ACC112 (cell line): ENCODE measurements at regions not wholly inside any gene's neighbourhood (a gene's known extent, or its start where the extent isn't known, plus 50 kb on each side); places are given as distances from the start of the nearest gene placed in this dataset.

Experiments
- H2AFZ ChIP-seq: fragments of 200-600 bp; sonication (generic); one replicate; pipeline ENCODE4 v1.6.0; 2017; ENCODE audit warnings: antibody characterized with exemption, low read length; ENCODE audit not compliant: unreplicated experiment
- H3K27ac ChIP-seq: fragments of 200-600 bp; sonication (generic); 2 replicates; pipeline ENCODE4 v1.5.1; 2014; ENCODE audit warnings: low read depth, mild to moderate bottlenecking, antibody characterized with exemption, low read length, moderate library complexity
- H3K27me3 ChIP-seq: fragments of 200-600 bp; sonication (generic); 2 replicates; pipeline ENCODE4 v1.6.1; 2014; ENCODE audit warnings: mild to moderate bottlenecking, antibody characterized with exemption, low read length, moderate library complexity, mixed read lengths; ENCODE audit not compliant: insufficient read depth
- H3K36me3 ChIP-seq: fragments of 200-600 bp; sonication (generic); 2 replicates; pipeline ENCODE4 v1.6.1; 2016; ENCODE audit warnings: mild to moderate bottlenecking, antibody characterized with exemption, low read length, moderate library complexity, mixed read lengths; ENCODE audit not compliant: insufficient read depth
- H3K4me1 ChIP-seq: fragments of 200-600 bp; sonication (generic); one replicate; pipeline ENCODE4 v1.6.1; 2016; ENCODE audit warnings: low read length, mixed read lengths; ENCODE audit not compliant: insufficient read depth, unreplicated experiment, control insufficient read depth
- H3K4me3 ChIP-seq: fragments of 200-600 bp; sonication (generic); 2 replicates; pipeline ENCODE4 v1.5.1; 2014; ENCODE audit warnings: mild to moderate bottlenecking, low read depth, low read length
- H3K79me2 ChIP-seq: fragments of 200-600 bp; sonication (generic); one replicate; pipeline ENCODE4 v1.6.0; 2016; ENCODE audit warnings: low read length; ENCODE audit not compliant: control insufficient read depth, unreplicated experiment, insufficient read depth

DNA sequence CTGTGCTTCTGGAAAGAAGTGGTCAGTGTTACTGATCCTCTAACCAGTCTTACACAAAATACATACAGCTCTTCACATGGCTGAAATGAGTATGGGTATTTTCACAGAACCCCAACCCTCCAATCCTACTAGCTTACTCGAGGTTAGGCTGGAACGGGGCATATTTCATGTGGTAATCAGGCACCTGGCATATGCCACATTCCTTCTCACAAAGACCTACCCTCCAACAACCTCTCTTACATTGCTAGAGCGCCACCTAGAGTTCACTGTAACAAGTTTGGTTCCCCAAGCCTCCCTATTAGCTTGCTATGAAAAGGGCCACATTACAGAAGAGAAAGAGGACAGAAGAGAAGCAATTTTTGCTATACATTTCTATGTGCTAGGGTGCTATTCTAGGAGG is 597.3 kb downstream of the PRELID2 start:
- H2AFZ ChIP-seq: no peak overlapping the region
- H3K27me3 ChIP-seq: no peaks in the 10 kb centered on the region
- no peaks in the 10 kb centered on the region for H3K36me3 ChIP-seq
- H3K27ac ChIP-seq: no peak overlapping the region
- no peak overlapping the region for H3K4me3 ChIP-seq
- H3K4me1 ChIP-seq: peaks cover 4% of the 10 kb centered on the region
- H3K79me2 ChIP-seq: no peaks in the 10 kb centered on the region

DNA sequence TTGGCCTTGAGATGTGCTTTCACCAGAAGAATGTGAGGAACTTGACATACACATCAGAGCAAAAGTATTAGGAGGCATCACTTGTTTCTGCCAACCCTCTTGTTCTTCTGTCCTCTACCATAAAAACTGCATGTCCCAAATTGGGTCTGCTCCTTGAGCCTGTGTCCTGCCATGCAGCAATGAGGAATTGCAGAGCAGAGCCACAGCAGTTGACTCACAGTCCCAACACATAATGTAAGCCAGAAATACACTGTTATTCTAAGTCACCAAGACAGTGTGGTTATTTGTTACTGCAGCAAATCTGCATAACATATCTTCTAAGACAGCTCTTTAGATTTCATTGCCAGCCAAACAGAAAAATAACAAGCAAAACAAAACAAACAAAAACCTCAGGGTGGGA is 598.2 kb downstream of the PRELID2 start:
- Histone ChIP-seq H2AFZ (no peak overlapping the region), H3K79me2 (no peaks in the 10 kb centered on the region), H3K27me3 (no peaks in the 10 kb centered on the region), H3K36me3 (no peaks in the 10 kb centered on the region), H3K4me1 (no peaks in the 10 kb centered on the region), H3K4me3 (no peak overlapping the region), H3K27ac (no peak overlapping the region)

DNA sequence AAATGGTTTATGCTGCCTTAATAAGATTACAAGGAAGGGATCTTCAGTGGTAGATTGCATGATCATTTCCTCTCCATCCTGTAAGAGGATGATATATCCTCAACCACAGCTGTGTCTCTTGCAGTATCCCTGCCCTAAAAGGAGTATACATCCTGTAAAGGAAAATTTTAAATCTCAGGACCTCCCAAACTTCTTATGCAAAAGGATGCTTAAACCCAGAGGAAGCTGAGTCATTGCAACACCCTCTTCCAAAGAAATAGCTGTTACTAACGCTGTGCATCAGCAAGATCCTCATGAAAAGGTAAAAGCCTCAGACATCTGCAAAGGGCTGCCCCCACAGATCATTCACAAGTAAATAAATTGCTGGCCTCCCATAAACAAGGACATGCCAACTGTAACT is 599.0 kb downstream of the PRELID2 start:
- H3K27me3 ChIP-seq: no peaks in the 10 kb centered on the region
- no peaks in the 10 kb centered on the region for H3K4me1 ChIP-seq
- no peaks in the 10 kb centered on the region for H3K79me2 ChIP-seq
- no peak overlapping the region for H2AFZ ChIP-seq
- H3K27ac ChIP-seq: no peak overlapping the region
- H3K4me3 ChIP-seq: no peak overlapping the region
- no peaks in the 10 kb centered on the region for H3K36me3 ChIP-seq

DNA sequence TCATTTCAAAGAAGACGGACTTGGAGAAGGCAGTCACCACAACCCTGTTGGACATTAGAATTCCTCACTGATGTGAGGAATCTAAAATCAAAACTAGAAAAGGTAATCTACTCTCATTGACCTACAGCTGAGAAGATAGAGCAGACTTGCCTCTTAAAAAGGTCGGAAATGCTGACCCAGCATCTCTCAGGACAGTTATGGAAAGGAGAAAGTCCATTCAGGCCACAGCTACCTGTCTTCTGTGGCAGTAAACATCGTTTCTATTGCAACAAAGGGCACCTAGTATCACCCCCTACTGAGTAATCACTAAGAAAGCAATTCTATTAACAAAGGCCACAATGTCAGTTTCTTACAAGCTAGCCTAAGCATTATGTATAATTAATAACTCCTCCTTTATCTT is 601.7 kb downstream of the PRELID2 start:
- H3K27me3 ChIP-seq: no peaks in the 10 kb centered on the region
- no peaks in the 10 kb centered on the region for H3K4me1 ChIP-seq
- no peaks in the 10 kb centered on the region for H3K79me2 ChIP-seq
- H3K27ac ChIP-seq: no peak overlapping the region
- no peak overlapping the region for H3K4me3 ChIP-seq
- no peak overlapping the region for H2AFZ ChIP-seq
- H3K36me3 ChIP-seq: no peaks in the 10 kb centered on the region

DNA sequence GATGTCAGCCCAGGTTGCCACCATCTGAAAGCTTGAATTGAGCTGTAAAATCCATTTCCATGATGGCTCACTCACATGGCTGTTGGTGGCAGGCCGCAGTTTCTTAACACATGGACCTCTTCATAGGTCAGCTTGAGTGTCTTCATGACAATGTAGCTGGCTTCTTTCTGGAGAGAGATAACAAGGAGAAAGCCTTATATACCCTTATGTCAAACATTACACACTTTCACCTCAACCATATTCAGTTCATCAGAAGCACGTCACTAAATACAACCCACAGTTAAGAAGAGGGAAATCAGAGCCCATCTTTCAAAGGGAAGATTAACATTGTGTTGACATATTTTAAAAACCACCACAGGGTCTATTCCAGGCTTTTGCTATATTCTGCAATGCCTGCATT is 604.4 kb downstream of the PRELID2 start:
- no peaks in the 10 kb centered on the region for H3K4me1 ChIP-seq
- H3K79me2 ChIP-seq: no peaks in the 10 kb centered on the region
- H3K27ac ChIP-seq: no peak overlapping the region
- no peak overlapping the region for H2AFZ ChIP-seq
- H3K36me3 ChIP-seq: no peaks in the 10 kb centered on the region
- no peak overlapping the region for H3K4me3 ChIP-seq
- H3K27me3 ChIP-seq: no peaks in the 10 kb centered on the region

DNA sequence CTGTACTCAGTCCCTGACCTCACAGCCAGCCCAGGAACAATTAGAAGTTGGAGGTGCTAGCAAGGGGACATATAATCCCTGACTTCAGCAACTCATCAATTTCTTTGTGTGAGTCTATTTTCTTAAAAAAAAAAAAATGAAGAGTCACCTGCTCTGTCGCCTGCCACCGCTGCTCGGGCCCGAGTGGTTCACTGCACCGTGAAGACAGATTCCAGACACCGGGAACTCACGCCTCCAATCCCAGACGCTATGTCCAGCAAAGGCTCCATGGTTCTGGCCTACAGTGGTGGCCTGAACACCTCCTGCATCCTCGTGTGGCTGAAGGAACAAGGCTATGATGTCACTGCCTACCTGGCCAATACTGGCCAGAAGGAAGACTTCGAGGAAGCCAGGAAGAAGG is 606.6 kb downstream of the PRELID2 start:
- no peaks in the 10 kb centered on the region for H3K79me2 ChIP-seq
- H3K36me3 ChIP-seq: no peaks in the 10 kb centered on the region
- H3K27me3 ChIP-seq: no peaks in the 10 kb centered on the region
- H3K27ac ChIP-seq: no peak overlapping the region
- H3K4me3 ChIP-seq: no peak overlapping the region
- no peak overlapping the region for H2AFZ ChIP-seq
- no peaks in the 10 kb centered on the region for H3K4me1 ChIP-seq

DNA sequence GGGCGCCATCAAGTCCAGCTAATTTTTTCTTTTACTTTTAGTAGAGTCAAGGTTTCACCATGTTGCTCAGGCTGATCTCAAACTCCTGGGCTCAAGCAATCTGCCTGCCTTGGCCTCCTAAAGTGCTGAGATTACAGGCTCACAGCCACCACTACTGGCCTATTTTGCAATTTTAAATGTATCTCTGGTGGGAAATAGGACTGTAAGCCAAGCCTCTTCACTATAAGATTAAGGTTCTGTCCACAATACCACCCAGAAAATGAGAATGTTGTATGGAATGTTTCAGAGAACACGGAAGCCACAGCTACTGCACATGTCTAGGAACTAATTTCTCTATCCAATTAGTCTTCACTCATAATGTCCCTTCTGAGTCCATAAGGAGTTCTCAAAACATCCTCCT is 607.3 kb downstream of the PRELID2 start:
- H3K79me2 ChIP-seq: no peaks in the 10 kb centered on the region

DNA sequence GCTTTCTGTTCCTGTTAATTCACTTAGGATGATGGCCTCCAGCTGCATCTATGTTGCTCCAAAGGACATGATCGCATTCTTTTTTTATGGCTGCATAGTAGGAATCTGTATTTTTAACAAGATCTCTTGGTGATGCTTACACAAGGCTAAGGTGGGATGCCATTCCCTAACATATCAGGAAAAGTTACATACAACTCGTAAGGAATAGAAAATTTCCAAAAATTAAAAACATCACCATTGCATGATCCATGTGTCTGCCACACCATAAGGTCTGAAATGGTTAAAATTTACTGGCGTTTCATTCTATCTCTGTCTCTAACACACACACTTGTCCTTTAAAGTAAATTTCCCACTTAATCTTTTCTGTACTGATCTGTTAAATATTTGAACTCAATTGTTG is 608.4 kb downstream of the PRELID2 start:
- Histone ChIP-seq H3K4me3 (no peak overlapping the region), H3K36me3 (no peaks in the 10 kb centered on the region), H3K27ac (no peak overlapping the region), H3K79me2 (no peaks in the 10 kb centered on the region), H3K4me1 (no peaks in the 10 kb centered on the region), H3K27me3 (no peaks in the 10 kb centered on the region), H2AFZ (no peak overlapping the region)

More for the DNA sequence above, 607.3 kb downstream of the PRELID2 start:
- no peak overlapping the region for H3K27ac ChIP-seq
- H3K36me3 ChIP-seq: no peaks in the 10 kb centered on the region
- H2AFZ ChIP-seq: no peak overlapping the region
- H3K27me3 ChIP-seq: no peaks in the 10 kb centered on the region
- no peak overlapping the region for H3K4me3 ChIP-seq
- no peaks in the 10 kb centered on the region for H3K4me1 ChIP-seq

DNA sequence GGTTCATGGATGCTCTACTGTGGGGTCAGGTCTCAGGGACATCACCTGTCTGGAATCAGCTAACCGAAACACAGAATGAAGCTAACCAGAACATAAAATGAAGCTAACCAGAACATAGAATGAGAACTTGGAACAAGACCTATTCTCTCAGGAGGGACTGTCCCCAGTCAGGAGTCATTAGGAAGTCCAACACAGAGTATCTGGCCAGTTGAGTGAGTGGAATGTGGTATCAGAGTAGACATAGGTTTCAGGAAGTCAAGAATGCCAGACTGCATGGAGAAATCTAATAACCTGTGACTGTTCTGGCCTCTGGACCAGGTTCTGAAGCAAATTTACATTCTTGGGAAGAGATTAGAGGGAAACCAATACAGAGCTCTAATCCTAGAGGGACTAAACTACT is 609.6 kb downstream of the PRELID2 start:
- Histone ChIP-seq H3K4me1 (no peaks in the 10 kb centered on the region), H3K27ac (no peak overlapping the region), H3K79me2 (no peaks in the 10 kb centered on the region), H2AFZ (no peak overlapping the region), H3K4me3 (no peak overlapping the region), H3K36me3 (no peaks in the 10 kb centered on the region), H3K27me3 (no peaks in the 10 kb centered on the region)

DNA sequence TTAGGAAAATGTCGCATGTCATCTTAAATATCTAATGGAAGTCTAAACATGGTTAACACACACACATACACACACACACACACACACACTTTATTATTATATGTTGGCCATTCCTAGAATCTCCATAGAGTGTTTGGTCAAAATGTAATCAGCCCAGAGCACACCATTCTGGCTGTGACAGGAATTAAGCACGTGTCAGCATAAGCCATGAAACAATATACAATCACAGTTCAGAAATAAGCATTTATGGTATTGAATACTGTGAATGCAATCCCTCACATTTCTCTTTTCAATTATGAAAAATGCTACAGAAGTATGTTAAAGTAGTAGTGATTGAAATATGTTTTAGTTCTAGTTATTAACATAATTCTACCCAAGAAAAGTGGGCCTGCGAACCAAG is 611.6 kb downstream of the PRELID2 start:
- H3K4me1 ChIP-seq: no peaks in the 10 kb centered on the region
- no peaks in the 10 kb centered on the region for H3K79me2 ChIP-seq
- no peaks in the 10 kb centered on the region for H3K36me3 ChIP-seq
- H3K27ac ChIP-seq: no peak overlapping the region
- no peak overlapping the region for H3K4me3 ChIP-seq
- H3K27me3 ChIP-seq: no peaks in the 10 kb centered on the region
- H2AFZ ChIP-seq: no peak overlapping the region

DNA sequence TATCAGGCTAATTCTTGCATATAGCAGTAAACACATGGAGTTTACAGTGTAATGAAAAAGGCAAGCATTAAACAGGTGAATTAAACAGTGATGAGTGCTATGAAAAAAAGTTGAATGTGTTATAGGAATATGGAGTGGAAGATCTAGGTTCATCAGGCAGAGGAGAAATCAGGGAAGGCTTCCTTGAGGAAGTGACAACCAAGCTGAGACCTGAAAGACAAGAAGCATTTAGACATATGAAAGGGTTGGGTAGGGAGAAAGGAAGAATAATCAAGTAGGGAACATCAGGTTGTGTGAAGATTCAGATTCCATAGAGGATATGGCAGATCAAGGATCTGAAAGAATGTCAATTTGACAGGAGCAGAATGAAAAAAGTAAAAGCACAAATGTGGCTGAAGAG is 612.5 kb downstream of the PRELID2 start:
- Histone ChIP-seq H2AFZ (no peak overlapping the region), H3K27me3 (no peaks in the 10 kb centered on the region), H3K4me1 (no peaks in the 10 kb centered on the region), H3K36me3 (no peaks in the 10 kb centered on the region), H3K79me2 (no peaks in the 10 kb centered on the region), H3K4me3 (no peak overlapping the region), H3K27ac (no peak overlapping the region)

DNA sequence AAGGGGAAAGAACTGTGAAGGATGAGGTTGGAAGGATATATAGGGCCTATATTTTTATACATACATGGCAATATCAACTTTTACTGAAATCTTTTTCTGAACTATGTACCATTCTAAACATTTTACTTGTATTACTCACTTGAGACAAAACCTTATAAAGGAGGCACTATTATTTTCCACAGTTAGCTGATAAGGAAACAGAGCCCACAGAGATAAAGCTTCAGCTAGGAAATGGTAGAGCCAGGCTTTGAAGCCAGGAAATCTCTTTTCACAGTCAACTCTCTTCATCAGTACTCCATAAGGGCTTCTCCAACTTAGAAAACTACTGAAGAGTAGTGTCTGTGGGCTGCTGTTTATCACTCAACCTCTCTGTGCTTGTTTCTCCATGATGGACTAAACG is 613.7 kb downstream of the PRELID2 start:
- H3K4me3 ChIP-seq: no peak overlapping the region
- no peaks in the 10 kb centered on the region for H3K4me1 ChIP-seq
- H2AFZ ChIP-seq: no peak overlapping the region
- no peaks in the 10 kb centered on the region for H3K27me3 ChIP-seq
- H3K36me3 ChIP-seq: no peaks in the 10 kb centered on the region
- no peaks in the 10 kb centered on the region for H3K79me2 ChIP-seq
- no peak overlapping the region for H3K27ac ChIP-seq
